Gastroesophageal sphincter (tissue), 3 donors: ENCODE measurements at regions not wholly inside any gene's neighbourhood (a gene's known extent, or its start where the extent isn't known, plus 50 kb on each side); places are given as distances from the start of the nearest gene placed in this dataset.

Source experiments
- CTCF ChIP-seq, 4 experiments: fragments of 200-600 bp in 2 of 4; fragments of 450-650 bp in 2 of 4; sonication (generic) in 1 of 4; IDR thresholded peaks; one replicate each; pipeline ENCODE4 v1.5.1; 2017 to 2019; ENCODE audit warnings: antibody characterized with exemption in 4 of 4, mild to moderate bottlenecking in 2 of 4, moderate library complexity in 2 of 4
- POLR2AphosphoS5 ChIP-seq: sonication (generic); formaldehyde crosslinking; IDR thresholded peaks from one replicate; pipeline ENCODE4 v1.6.1; 2017; ENCODE audit warnings: antibody characterized with exemption

GRCh38 chr5:124416627-124417026 lies 329.8 kb downstream of the ZNF608 start:
- TF ChIP-seq CTCF (IDR thresholded peaks at IDR 0.05): no peak
- TF ChIP-seq POLR2AphosphoS5: no peak
